CD4-positive, alpha-beta T cell treated with Interferon alpha-2 for 1 hour (primary cell): ENCODE measurements at regions not wholly inside any gene's neighbourhood (a gene's known extent, or its start where the extent isn't known, plus 50 kb on each side); places are given as distances from the start of the nearest gene placed in this dataset.
"Not testable (repeated sequence)": the region's sequence is repeated elsewhere in the genome, so short reads cannot be mapped to it uniquely, and the experiment has no call there.

Experiments used
- DNase-seq, 2 donors: peaks; one replicate each; pipeline ENCODE4 v3.0.0-alpha.2; 2020 to 2022

GRCh38 chr16:7791028-7791590 lies 458.5 kb downstream of the RBFOX1 start:
- no peak for DNase-seq

GRCh38 chr16:7775072-7775488 lies 442.4 kb downstream of the RBFOX1 start:
- DNase-seq, result no peak

GRCh38 chr16:7772722-7773121 lies 440.1 kb downstream of the RBFOX1 start:
- DNase-seq, result no peak

- DNase-seq, result not testable (repeated sequence)
Observed at GRCh38 chr16:7769091-7769490, 436.4 kb downstream of the RBFOX1 start.

GRCh38 chr16:7765079-7765550 lies 432.5 kb downstream of the RBFOX1 start:
- no peak for DNase-seq

- no peak for DNase-seq
Observed at GRCh38 chr16:7763111-7763510, 430.5 kb downstream of the RBFOX1 start.
